HG02938 (cell line): ENCODE measurements at regions not wholly inside any gene's neighbourhood (a gene's known extent, or its start where the extent isn't known, plus 50 kb on each side); places are given as distances from the start of the nearest gene placed in this dataset.

Experiments
- ATAC-seq: cut with Tn5 transposase; IDR thresholded peaks from one replicate; pipeline ENCODE4 v1.9.1; 2021; ENCODE audit warnings: mild to moderate bottlenecking, moderate library complexity; ENCODE audit not compliant: unreplicated experiment

DNA sequence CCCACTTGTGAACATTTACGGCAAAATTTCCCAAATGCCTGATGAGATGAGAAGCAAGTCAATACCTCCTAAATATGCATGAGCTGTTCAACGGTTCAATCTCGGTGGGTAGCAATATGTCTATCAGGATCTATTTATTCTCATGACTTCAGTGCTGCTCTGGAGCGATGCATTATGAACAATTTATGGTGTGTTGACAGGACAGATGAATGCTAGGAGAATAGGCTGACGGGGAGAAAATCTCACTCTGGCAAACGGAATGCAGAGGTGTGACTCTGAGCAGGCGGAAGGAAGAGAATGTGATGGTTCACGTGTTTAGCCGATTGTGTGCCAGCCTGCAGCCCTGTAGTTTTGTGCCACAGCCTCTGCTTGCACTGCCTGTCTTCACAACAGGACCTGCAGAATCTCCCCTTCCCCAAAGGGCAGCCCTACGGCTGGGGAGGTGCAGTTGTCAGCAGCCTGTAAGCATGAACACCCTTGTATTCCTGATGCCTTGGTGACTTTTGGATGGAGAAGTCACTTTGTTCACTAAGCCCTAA is 345.2 kb downstream of the PHKB start:
- ATAC-seq: no peak

DNA sequence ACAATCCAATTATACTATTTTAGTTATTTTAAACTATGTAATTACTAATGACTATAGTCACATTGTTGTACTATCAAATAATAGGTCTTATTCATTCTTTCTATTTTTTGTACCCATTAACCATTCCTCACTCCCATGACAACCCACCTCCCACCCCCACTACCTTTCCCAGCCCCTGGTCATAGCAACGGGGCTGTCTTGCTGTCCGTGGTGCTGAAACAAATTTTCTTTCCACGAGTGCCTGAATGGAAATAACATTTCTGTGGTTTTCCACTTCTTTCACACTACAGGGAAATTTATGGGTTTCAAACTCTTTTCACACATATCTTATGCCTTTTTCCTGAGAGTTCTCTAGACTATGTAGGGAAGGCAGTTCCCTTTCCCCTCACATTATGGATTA is 326.6 kb downstream of the PHKB start:
- ATAC-seq: no peak

DNA sequence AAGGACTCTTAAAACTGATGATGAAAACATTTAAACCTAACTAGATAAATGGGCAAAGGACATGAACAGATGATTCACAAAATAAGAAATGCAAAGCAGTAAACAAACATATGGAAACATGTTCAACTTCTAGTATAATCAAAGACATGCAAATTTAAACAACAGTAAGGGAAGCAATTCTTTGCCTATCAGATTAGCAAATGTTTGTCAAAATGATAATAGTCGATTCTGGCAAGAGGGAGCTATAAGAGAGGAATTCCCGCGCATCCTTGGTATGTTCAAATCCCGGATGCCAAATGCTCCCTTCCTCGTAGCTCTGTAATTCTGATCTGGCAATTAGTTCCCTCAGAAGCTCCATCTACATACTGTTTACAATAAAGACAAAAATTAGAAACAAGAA is 320.5 kb downstream of the PHKB start:
- no peak for ATAC-seq

DNA sequence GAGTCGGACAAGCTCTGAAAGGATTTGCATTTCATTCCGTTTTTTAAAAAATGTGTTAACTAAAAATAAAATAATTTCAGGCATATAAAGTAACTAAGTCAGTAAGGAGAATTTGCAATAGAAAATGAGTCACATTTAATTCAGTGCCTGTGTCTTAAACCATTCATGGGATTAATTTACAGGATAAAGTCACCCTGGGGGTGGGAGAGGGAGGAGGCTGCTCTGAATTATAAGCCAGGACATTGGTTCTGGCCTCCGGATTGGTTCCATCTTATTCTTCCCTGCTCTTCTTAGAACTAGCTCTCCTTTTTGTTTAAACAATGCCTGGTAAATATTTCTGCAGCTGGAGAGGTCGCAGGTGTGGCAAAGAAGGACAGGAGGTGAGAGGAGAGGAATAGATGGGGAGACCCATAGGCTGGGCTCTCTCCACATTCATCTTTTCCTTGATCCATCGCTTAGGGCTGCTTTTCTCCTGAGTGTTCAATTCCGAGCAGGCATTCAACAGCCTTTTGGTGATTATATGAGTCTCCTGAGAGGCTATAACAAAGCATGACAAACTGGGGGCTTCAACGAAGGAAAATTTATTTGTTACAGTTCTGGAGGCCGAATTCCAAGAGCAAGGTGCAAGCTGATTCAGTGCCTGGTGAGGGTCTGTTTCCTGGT is 319.2 kb downstream of the PHKB start:
- no peak for ATAC-seq

DNA sequence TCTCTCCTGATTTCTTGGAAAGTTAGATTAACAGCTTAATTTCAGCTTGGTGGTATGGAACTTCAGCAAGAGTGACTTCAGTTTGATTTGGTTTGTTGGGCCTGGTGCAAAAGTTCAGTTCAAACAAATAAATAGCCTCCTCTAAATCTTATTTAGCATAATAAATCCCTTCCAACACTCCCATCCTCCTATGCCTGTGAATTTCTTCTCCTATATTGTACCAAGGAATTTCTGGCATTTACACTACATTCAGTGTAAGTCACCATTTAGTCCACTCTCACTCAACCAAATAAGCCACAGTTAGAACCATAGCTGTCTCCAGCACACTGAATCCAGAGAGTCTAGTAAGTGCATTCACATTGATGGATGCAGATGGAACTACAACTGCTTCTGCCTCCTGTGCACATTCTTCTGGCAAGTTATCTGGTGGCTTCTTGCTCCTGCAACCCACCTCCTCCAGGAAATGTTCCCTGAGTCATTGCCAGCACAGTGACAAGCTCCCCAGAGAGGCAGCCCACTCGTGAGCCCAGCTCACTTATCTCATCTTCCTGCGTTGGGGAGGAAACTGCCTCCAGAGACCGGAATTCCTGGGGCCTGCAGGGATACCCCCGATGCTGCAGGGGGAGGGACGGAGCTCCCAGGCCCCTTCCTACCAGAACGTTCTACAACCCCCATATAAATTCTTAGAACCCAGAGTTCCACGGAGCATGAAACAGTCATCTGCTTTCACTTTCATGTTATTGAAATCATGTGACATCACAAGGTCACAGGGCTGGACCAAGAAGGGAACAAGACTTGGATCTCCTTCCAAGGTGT is 318.3 kb downstream of the PHKB start:
- peak; percentile 76 for ATAC-seq

DNA sequence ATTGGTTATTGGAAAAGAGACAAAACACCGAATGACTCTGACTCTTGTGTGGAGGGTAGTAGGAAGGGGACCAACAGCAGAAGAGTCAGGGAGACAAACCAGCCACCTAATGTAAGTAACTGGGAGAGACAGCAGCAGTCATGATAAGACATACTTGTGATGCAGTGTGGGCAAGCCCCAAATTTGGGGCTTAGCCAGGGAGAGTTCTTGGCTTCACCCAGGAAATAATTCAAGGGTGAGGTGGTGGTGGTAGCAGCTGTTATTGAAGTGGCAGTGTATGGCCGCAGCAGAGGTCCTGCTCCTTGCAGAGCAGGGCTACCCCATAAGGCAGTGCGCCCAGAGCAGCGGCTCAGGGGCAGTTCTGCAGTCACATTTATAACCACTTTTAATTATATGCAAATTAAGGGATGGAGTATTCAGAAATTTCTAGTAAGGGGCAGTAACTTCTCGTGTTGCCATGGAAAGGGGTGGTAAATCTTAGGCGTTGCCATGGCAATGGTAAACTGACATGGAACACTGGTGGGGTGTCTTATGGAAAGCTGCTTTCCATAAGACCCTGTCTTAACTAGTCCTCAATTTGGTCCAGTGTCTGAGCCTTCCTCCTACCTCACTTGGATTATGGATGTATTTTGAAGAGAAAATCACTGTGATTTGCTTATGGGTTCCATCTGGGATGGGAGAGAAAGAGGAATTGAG is 317.1 kb downstream of the PHKB start:
- ATAC-seq: no peak

DNA sequence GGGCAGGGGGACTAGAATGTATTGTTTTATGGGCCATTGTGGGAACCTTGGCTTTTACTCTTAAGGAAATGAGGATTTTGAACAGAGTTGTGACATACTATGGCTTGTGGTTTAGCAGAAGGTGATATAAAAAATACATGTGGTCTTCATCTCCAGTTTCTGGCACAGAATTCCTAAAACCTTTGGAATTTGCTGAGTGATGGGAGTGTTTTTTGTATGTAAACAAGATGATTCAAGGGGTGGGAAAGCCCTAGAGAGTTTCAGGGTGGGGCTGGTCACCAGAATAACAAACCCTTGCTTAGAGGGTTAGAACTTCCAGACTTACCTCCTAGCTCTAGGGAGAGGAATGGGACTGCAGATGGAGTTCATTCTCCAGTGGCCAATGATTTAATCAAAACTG is 316.1 kb downstream of the PHKB start:
- no peak for ATAC-seq

DNA sequence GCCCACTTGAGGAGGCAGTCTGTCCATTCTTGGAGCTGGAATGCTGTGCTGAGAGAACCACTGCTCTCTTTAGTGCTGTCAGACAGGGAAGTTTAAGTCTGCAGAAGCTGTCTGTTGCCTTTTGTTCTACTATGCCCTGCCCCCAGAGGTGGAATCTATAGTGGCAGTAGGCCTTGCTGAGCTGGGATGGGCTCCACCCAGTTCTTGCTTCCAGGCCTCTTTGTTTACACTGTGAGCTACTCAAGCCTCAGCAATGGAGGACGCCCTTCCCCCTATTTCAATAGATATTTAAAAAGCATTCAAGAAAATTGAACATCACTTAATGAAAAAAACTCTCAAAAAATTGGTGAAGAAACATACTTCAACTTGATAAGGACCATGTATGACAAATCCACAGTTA is 313.5 kb downstream of the PHKB start:
- ATAC-seq: no peak

DNA sequence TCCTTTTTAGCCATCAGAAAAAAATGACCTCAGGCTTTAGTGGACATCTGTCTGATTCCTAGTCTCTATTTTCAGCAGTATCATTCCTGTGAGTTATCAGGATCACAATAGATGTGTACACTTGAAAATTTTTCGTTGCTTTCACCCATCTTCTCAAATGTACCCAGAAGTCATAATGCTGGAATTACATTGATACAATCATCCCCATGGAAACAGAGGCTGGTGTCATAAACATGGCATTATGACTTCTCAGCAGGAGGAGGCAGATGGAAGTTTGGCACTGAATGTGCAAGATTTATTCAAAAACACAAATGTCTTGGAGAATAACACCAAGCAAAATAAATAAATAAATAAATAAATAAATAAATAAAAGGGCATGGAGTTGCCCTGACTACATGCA is 292.5 kb downstream of the PHKB start:
- no peak for ATAC-seq
